ENCODE measurements at regions not wholly inside any gene's neighbourhood (a gene's known extent, or its start where the extent isn't known, plus 50 kb on each side); places are given as distances from the start of the nearest gene placed in this dataset.

DNA sequence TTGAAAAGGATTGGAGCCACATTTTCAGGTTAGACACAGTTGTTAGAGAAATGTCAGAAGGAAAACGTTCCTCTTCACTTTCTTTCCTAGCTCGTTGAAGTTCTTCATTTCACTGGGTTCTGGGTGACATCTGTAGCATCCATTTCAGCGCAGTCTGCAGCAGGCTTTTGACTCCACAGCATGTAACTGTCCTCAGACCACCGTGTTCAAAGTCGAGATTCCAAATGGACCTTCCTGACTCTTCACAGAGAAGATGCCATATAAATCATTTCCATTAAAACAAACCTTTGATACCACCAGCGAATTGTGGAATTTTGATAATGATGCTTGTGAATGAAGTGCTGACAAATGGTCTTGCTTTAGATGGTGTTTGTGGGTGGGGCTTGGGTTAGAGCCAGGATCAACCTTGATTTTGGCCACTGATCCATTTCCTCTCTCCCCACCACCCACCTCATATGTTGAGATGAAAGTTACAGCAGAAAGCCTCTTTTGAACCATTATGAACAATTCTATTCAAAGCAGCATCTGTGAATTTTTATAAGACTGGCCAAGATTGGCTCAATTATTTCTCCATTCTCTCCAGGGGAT is 185.3 kb upstream of the PREP start:
- DNase-seq (ENCODE audit: low spot score), result no peak
- TF ChIP-seq, protein P1, sequence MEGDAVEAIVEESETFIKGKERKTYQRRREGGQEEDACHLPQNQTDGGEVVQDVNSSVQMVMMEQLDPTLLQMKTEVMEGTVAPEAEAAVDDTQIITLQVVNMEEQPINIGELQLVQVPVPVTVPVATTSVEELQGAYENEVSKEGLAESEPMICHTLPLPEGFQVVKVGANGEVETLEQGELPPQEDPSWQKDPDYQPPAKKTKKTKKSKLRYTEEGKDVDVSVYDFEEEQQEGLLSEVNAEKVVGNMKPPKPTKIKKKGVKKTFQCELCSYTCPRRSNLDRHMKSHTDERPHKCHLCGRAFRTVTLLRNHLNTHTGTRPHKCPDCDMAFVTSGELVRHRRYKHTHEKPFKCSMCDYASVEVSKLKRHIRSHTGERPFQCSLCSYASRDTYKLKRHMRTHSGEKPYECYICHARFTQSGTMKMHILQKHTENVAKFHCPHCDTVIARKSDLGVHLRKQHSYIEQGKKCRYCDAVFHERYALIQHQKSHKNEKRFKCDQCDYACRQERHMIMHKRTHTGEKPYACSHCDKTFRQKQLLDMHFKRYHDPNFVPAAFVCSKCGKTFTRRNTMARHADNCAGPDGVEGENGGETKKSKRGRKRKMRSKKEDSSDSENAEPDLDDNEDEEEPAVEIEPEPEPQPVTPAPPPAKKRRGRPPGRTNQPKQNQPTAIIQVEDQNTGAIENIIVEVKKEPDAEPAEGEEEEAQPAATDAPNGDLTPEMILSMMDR (conservative IDR thresholded peaks at IDR 0.05; ENCODE audit: low read depth), result no peak
- POLR2A ChIA-PET (ENCODE audit: low non-redundant PET), result no interaction called here
- H3K27ac ChIP-seq, result no peak overlapping the region
- CTCF ChIA-PET, result no interaction called here

DNA sequence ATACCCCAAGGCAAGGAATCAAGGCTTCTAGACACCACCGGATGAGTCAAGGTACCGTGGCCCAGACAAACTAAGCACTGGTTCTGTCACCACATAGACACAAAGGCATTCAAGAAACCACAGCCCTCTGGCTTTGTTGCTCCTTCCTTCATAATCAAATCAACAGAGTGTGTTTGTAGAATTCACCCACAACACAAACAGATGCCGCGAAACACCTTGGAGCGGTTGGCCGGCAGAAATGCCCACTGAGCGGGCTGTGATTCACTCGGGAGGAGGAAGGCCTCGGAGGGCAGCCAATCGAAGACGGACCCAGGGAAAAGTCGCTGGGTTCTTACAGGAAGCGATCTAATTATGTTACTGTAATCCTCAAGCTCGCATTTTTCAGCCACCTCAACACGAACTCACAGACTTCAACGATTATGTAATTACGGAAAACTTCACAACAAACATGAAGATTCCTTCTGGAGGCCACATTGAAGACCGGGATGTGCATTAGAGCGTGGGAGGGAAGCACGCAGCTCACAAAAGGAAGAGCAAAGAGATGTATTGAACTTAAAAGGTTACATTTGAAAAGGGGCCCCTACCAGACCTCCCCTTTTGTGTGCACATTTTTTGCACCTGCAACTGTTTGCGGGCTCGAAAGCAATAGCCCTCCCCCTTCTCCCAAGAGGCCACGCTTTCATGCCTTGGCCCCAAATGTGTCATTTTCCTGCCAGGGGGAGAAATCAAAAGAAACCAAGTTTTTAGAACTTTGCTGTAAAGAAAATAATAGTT is 184.7 kb upstream of the PREP start:
- ChIA-PET POLR2A (ENCODE audit: low non-redundant PET) (no interaction called here), CTCF (interaction anchor here (0.7 kb wide), 1 partner anchor 36 kb away, joined by 4 read pairs; no protein-coding TSS in a partner anchor)
- peak overlapping the region; percentile 35; the same call in 1 of the 2 replicates for H3K27ac ChIP-seq
- DNase-seq (ENCODE audit: low spot score), result peak; percentile 38
- TF ChIP-seq, protein P1 (conservative IDR thresholded peaks at IDR 0.05; ENCODE audit: low read depth), result no peak

DNA sequence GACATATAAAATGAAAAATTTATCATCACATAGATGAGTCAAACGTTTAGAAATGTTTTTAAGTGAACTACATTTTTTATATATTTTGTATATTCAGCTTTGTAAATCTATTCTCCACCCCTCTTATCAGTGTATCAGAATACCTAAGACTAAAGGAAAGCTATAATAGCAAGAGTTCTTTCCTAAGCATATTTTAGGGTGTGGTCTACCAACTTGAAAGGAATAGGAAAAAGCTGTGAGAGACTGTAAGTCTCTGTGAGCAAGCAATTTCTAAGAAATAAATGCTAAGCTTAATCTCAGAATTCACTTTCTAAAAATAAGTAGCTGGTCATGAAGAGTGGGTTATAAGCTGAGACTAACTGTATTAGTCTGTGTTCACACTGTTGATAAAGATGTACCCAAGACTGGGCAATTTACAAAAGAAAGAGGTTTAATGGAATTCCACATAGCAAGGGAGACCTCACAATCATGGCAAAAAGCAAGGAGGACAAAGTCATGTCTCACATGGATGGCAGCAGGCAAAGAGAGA is 175.4 kb upstream of the PREP start:
- TF ChIP-seq, protein P1 (conservative IDR thresholded peaks at IDR 0.05; ENCODE audit: low read depth), result no peak
- CTCF ChIA-PET, result no interaction called here
- no peak overlapping the region for H3K27ac ChIP-seq
- DNase-seq (ENCODE audit: low spot score), result no peak
- POLR2A ChIA-PET (ENCODE audit: low non-redundant PET), result no interaction called here

DNA sequence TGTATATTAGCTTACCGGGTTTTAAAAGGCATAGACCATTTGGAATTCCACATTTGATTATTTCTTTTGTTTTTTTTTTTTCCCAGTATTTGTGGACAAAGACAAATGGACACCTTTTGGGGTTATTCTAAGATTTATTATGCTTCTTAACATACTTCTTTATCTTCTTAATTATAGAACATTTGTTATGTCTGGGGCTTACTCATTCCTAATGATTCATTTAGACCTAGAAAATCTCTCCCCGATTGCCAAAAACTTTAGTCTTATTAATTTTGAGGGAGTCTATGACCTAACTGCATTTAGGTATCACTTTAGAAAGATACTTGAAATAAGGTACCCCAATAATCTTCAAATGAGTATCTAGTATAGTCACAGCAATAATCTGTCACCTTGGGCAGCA is 170.7 kb upstream of the PREP start:
- no peak for DNase-seq (ENCODE audit: low spot score)

DNA sequence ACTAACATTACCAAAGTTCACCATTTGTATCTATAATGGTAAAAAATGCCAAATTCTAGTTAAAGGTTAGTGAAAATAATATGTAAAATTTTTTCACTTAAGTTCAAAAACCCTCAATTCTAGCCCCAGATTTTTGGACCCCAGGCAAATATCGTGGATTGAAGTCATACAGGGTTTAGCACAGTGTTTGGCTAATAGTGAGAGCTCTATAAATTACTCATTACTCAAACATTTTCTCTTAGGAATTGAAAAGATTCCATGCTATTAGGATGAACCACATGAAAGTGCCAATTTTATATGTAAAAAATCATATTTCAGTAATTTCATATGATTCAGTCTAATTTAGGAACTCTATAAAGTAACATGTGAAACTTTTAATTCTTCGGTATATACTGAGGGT is 170.3 kb upstream of the PREP start:
- TF ChIP-seq, protein P1 (conservative IDR thresholded peaks at IDR 0.05; ENCODE audit: low read depth), result no peak
- ChIA-PET CTCF (no interaction called here), POLR2A (ENCODE audit: low non-redundant PET) (no interaction called here)
- no peak overlapping the region for H3K27ac ChIP-seq
- no peak for DNase-seq (ENCODE audit: low spot score)

More for the DNA sequence above, 170.7 kb upstream of the PREP start:
- POLR2A ChIA-PET (ENCODE audit: low non-redundant PET), result no interaction called here
- CTCF ChIA-PET, result no interaction called here
- TF ChIP-seq, protein P1 (conservative IDR thresholded peaks at IDR 0.05; ENCODE audit: low read depth), result no peak
- no peak overlapping the region for H3K27ac ChIP-seq

DNA sequence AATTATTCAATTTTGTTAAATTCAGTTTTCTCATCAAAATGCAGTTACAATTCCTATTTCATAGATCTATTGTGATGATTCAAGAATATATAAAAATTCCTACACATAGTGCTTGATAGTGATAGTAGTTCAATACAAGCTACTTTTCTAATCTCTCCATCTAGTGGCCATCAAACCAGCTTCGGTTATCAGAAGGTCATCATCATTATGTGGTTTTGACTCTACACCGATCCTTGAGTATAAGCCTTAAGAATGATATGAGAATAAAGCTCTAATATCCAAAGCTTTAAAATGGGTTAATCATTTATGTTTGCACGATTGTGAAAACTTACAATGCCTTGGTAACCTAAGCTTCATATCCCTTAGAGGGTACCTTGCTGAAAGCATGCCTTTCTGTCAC is 167.5 kb upstream of the PREP start:
- no peak for DNase-seq (ENCODE audit: low spot score)
- TF ChIP-seq, protein P1 (conservative IDR thresholded peaks at IDR 0.05; ENCODE audit: low read depth), result no peak
- POLR2A ChIA-PET (ENCODE audit: low non-redundant PET), result no interaction called here
- no peak overlapping the region for H3K27ac ChIP-seq
- CTCF ChIA-PET, result interaction anchor here (0.6 kb wide), 2 partner anchors 15 to 49 kb away, joined by 3 to 5 read pairs; no protein-coding TSS in a partner anchor
